Epithelial cell of proximal tubule (primary cell): ENCODE measurements at regions not wholly inside any gene's neighbourhood (a gene's known extent, or its start where the extent isn't known, plus 50 kb on each side); places are given as distances from the start of the nearest gene placed in this dataset.

ENCODE experiments used
- DNase-seq: peaks from one replicate; pipeline ENCODE4 v3.0.0-alpha.2; 2011; ENCODE audit warnings: low read depth
- H3K4me3 ChIP-seq: 2 replicates; pipeline ENCODE4 v1.5.1; 2011; ENCODE audit warnings: low read depth, mild to moderate bottlenecking, low read length
- CTCF ChIP-seq: conservative IDR thresholded peaks from 2 replicates; pipeline ENCODE4 v1.5.1; 2012; ENCODE audit warnings: low read depth, mild to moderate bottlenecking, low read length

GRCh38 chr2:216787851-216788540, 71.9 kb downstream of the TNP1 start:
- no peak overlapping the region for H3K4me3 ChIP-seq
- DNase-seq: no peak
- TF ChIP-seq CTCF: no peak

GRCh38 chr2:216786676-216787075, 73.2 kb downstream of the TNP1 start:
- no peak for TF ChIP-seq CTCF
- DNase-seq: no peak
- no peak overlapping the region for H3K4me3 ChIP-seq

DNA sequence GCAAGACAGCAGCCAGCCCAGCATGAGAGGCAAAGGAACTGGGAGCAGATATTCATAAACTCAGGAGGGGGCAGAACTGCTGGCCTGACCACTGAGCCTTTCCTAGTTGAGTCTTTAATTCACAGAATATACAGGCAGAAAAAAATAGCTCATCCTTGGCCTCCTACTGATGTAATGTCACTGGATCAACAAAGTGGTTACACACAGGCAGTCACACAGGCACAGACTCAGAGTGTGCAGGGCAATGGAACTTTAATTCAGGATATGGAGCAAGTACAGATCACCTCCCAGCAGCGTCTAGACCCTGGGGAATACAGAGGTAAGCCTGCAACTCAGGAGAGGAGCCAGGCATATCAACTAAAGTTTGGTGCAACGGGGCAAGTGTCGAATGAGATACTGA, 75.4 kb downstream of the TNP1 start:
- DNase-seq: no peak
- no peak for TF ChIP-seq CTCF
- H3K4me3 ChIP-seq: no peak overlapping the region

DNA sequence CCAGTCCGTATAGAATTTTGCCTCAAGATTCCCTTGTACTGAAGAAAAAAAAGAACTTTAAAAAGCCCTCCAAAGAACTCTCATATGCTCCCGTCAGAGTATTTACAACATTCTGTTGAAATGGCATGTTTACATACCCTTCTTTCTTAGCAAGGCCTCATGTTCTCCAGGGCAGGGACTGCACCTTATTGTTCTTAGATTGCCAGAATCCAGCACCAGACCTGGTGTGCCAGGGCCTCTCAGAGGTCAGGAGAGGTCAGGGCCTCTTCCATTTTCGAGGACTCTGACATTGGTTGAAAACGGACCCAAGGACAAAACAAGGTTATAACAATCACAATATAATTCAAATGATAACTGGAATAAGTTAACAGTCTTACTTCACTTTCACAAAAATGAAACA, 78.2 kb downstream of the TNP1 start:
- H3K4me3 ChIP-seq: no peak overlapping the region
- DNase-seq: no peak
- TF ChIP-seq CTCF: no peak

DNA sequence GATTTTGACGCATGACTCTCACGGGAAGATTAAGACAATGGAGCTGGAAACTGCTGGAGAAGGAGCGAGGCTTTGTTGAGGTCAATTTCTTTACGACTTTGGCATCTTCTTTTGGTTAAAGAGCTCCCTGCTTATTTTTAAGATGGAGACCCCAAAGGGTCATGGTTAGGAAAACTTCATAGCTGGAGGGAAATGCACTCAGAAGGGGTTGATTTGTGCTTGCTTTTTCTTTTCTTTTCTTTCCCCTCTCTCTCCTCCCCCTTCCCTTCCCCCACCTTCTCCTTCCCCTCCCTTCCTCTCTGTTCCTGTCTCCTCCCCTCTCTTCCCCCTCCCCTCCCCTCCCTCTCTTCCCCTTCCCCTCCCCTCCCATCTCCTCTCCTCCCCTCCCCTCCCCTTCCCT, 79.0 kb downstream of the TNP1 start:
- H3K4me3 ChIP-seq: no peak overlapping the region
- TF ChIP-seq CTCF: no peak
- DNase-seq: no peak

DNA sequence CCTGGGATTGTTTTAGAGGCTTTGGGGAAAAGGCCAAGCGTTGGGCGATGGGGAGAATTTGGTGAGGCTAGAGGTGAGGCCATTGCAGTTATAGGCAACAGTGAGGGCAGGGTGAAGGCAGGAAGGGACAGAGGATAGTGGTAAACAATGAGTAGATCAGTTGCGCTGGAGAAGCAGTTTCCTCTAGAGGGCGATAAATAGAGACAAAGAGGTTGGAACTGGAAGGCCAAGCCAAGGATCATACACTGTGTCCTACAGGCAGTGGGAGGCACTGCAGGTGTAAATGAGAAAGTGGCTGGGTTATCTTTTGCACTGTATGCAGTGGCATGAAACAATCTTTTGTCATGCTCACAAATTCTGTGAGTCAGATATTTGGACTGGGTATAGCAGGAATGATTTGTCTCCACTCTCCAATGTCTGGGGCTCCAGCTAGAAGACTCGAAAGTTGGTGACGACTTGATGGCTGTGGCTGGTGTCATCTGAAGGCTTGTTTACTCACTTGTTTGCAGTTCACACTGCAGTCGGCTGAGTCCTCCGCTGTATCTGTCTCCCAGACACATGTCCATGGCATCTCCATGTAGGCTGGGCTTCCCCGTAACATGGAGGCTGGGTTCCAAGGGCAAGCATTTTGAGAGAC, 82.1 kb downstream of the TNP1 start:
- TF ChIP-seq CTCF: peak; percentile 94
- no peak overlapping the region for H3K4me3 ChIP-seq
- peak; percentile 38 for DNase-seq

DNA sequence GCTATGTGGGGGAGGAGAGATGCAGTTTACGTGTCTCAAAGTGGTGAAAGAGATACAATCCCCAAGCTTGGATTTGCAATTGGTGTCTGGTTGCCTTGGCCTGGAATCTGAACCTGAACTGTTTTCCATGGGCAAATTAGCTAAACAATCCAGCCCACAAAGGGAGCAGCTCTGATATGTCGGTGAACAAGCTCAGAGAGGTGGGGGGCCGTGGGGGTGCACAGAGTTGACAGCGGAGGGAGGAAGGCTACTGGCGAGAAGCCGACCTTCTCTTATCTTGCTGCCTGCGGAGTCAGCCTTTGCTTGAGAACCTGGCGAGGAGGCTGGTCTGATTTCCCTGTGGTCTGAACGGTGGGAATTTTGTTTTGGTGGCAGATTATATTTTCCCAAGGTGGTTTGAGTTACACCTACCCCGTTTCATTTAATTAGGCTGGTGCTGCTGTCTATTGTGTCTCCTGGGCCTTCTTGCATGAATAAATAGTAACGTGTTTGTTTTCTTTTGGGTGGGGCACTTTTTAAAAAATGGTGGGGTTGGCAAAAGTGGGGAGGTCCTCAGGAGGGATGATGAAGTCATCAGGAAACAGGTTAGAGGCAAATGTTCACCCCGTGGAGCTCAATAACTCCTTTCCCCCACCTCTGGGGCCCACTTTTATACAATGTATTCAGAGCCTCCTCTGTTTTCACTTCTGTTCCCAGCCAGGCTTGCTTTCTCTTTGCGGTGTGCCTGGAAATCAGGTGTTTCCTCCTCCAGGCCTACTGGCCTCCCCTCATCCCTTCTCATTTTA, 80.9 kb upstream of the IGFBP5 start:
- TF ChIP-seq CTCF: no peak
- DNase-seq: no peak
- H3K4me3 ChIP-seq: no peak overlapping the region
